ENCODE measurements at regions not wholly inside any gene's neighbourhood (a gene's known extent, or its start where the extent isn't known, plus 50 kb on each side); places are given as distances from the start of the nearest gene placed in this dataset.

DNA sequence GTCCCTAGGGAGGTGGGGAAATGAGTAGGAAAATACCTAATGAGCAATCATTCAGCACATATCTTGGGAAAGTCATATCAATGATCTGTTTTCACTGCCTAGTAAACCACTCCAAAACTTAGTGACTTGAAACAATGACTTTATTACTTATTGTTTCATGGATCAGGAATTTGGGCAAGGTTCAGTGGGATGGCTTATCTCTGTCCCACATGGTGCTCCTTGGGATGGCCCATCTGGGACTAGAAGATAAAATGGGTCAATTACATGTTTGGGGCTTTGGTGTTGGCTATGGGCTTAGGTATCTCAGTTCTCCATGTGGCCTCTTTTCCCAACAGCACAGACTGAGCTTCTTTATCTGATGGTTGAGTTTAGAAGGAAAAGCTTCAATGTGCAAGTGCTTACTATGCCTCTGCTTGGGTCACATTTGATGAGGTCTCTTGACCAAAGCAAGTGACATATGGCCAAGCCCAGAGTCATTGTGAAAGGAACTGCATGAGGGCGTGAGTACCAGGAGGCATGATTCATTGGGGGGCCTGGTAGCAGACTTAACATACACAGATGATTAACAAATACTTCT lies 218.1 kb upstream of the TNP1 start:
- CTCF ChIA-PET: no interaction called here
- no peak for TF ChIP-seq FOXA1 (IDR thresholded peaks at IDR 0.05)
- no peak for TF ChIP-seq SUZ12 (IDR thresholded peaks at IDR 0.05)
- no peak for TF ChIP-seq LEF1 (IDR thresholded peaks at IDR 0.05; ENCODE audit: borderline replicate concordance)
- TF ChIP-seq SP1 (IDR thresholded peaks at IDR 0.05): no peak
- TF ChIP-seq, protein P1, sequence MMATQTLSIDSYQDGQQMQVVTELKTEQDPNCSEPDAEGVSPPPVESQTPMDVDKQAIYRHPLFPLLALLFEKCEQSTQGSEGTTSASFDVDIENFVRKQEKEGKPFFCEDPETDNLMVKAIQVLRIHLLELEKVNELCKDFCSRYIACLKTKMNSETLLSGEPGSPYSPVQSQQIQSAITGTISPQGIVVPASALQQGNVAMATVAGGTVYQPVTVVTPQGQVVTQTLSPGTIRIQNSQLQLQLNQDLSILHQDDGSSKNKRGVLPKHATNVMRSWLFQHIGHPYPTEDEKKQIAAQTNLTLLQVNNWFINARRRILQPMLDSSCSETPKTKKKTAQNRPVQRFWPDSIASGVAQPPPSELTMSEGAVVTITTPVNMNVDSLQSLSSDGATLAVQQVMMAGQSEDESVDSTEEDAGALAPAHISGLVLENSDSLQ (IDR thresholded peaks at IDR 0.05): no peak
- TF ChIP-seq FOXK2 (IDR thresholded peaks at IDR 0.05): no peak
- TF ChIP-seq TARDBP (IDR thresholded peaks at IDR 0.05): no peak
- TF ChIP-seq HDGF (IDR thresholded peaks at IDR 0.05; ENCODE audit: borderline replicate concordance): no peak
- no peak for TF ChIP-seq ELF4 (IDR thresholded peaks at IDR 0.05)
- TF ChIP-seq BHLHE40 (IDR thresholded peaks at IDR 0.05; ENCODE audit: borderline replicate concordance): no peak
- POLR2A ChIA-PET: no interaction called here
- no peak for DNase-seq (ENCODE audit: extremely low spot score)

DNA sequence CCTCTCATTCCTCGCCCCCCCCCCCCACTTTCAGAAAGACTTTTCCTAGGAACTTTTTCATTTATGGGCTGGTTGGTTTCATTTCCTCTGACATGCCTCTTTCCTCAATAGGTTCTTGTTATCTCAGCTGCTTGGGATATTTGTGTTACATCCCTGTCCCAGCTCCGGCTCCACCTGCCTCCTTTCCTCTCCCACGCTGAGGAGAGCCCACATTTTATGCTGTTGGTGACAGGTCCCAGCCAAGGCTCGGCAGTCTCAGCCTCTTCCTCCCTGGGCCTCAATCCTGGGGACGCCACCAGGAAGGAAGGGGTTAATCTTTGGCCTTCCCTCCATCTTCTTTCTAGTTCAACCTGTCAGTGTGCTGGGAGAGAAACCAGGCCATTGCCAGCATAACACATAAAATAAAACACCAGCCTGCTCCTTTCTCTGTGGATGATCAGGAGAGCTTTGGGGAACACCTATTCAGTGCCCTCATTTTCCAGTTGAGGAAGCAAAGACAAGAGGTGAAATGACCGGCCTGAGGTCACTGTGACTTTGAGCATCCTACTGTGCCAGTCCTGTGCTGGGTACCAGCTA lies 216.9 kb upstream of the TNP1 start:
- CTCF ChIA-PET: no interaction called here
- no peak for DNase-seq (ENCODE audit: extremely low spot score)
- POLR2A ChIA-PET: no interaction called here
- no peak for TF ChIP-seq LEF1 (IDR thresholded peaks at IDR 0.05; ENCODE audit: borderline replicate concordance)
- no peak for TF ChIP-seq ELF4 (IDR thresholded peaks at IDR 0.05)
- no peak for TF ChIP-seq HDGF (IDR thresholded peaks at IDR 0.05; ENCODE audit: borderline replicate concordance)
- TF ChIP-seq NFRKB (IDR thresholded peaks at IDR 0.05): no peak
- TF ChIP-seq, protein P1 (IDR thresholded peaks at IDR 0.05): no peak
- no peak for TF ChIP-seq ARNT (IDR thresholded peaks at IDR 0.05)
- no peak for TF ChIP-seq FOXK2 (IDR thresholded peaks at IDR 0.05)
- TF ChIP-seq TARDBP (IDR thresholded peaks at IDR 0.05): no peak
- no peak for TF ChIP-seq SP1 (IDR thresholded peaks at IDR 0.05)
- no peak for TF ChIP-seq FOXA1 (IDR thresholded peaks at IDR 0.05)
- TF ChIP-seq CTBP1 (IDR thresholded peaks at IDR 0.05; ENCODE audit: borderline replicate concordance): no peak
- TF ChIP-seq ZNF384 (IDR thresholded peaks at IDR 0.05): no peak
- TF ChIP-seq FOXM1 (IDR thresholded peaks at IDR 0.05; ENCODE audit: borderline replicate concordance): no peak
- TF ChIP-seq SUZ12 (IDR thresholded peaks at IDR 0.05): no peak
- no peak for TF ChIP-seq L3MBTL2 (conservative IDR thresholded peaks at IDR 0.05)
- no peak for TF ChIP-seq BHLHE40 (IDR thresholded peaks at IDR 0.05; ENCODE audit: borderline replicate concordance)

DNA sequence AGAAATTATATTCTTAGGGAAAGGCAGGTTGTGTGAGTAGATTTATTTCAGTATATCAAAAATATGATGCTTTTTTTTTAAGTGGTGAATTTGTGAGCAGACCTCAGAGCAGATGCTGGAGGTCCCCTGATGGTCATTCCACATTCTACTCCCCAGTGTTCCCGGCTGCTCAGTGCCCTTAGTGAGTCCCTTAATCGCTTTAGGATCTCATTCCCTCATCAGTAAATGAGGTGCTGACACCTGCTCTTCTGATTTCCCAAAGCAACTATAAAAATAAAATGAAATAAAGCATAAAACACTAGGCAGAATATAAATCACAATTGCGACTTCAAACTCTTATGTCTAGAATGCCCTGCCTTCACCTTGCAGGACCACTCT lies 216.2 kb upstream of the TNP1 start:
- no peak for DNase-seq (ENCODE audit: extremely low spot score)
- ChIA-PET POLR2A (no interaction called here), CTCF (no interaction called here)
- TF ChIP-seq ARNT (IDR thresholded peaks at IDR 0.05) (no peak), FOXM1 (IDR thresholded peaks at IDR 0.05; ENCODE audit: borderline replicate concordance) (no peak)

DNA sequence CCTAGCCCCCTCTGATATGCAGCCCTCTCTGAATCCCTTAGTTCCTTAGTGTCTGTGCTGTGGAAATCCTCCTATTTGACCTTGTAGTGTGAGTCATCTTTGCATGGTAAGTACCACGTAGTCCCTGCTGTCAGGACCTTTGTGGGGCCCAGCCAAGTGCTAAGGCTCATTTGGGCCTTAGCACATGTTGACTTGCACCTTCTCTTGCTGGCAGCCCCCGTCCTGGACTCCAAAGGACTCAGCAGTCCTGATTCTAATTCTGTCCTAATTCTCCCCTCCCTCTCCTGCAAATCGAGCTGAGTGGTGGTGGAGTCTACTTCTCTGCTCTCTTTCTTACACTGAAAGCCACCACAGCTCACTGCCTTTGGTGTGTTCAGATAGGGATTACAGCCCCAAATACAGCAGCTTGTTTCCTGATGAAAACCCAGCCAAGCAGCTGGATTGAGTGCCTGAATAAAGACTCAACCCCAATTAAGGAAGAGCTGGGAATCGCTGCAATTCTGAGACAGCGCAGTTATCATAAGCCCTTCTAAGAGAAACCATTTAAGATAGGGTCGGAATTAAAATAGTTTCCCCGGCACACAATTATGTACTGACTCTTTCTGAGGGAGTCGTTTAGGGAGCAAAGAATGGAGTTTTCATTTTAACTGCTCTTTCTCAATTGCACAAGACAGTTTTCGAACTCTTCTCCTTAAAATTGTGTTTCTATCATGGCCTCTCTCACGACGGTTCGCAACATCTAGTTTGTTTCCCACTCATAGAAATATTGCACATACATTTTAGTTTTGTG lies 215.6 kb upstream of the TNP1 start:
- DNase-seq (ENCODE audit: extremely low spot score): no peak
- TF ChIP-seq, protein P1 (IDR thresholded peaks at IDR 0.05): no peak
- TF ChIP-seq L3MBTL2 (conservative IDR thresholded peaks at IDR 0.05): no peak
- TF ChIP-seq FOXK2 (IDR thresholded peaks at IDR 0.05): no peak
- TF ChIP-seq TARDBP (IDR thresholded peaks at IDR 0.05): no peak
- no peak for TF ChIP-seq LEF1 (IDR thresholded peaks at IDR 0.05; ENCODE audit: borderline replicate concordance)
- TF ChIP-seq SP1 (IDR thresholded peaks at IDR 0.05): no peak
- TF ChIP-seq CTBP1 (IDR thresholded peaks at IDR 0.05; ENCODE audit: borderline replicate concordance): no peak
- no peak for TF ChIP-seq FOXA1 (IDR thresholded peaks at IDR 0.05)
- TF ChIP-seq NFRKB (IDR thresholded peaks at IDR 0.05): no peak
- TF ChIP-seq ARNT (IDR thresholded peaks at IDR 0.05): no peak
- no peak for TF ChIP-seq FOXM1 (IDR thresholded peaks at IDR 0.05; ENCODE audit: borderline replicate concordance)
- TF ChIP-seq ZNF384 (IDR thresholded peaks at IDR 0.05): no peak
- TF ChIP-seq ELF4 (IDR thresholded peaks at IDR 0.05): no peak
- no peak for TF ChIP-seq SUZ12 (IDR thresholded peaks at IDR 0.05)
- TF ChIP-seq HDGF (IDR thresholded peaks at IDR 0.05; ENCODE audit: borderline replicate concordance): no peak
- no peak for TF ChIP-seq BHLHE40 (IDR thresholded peaks at IDR 0.05; ENCODE audit: borderline replicate concordance)
- ChIA-PET CTCF (no interaction called here), POLR2A (no interaction called here)

DNA sequence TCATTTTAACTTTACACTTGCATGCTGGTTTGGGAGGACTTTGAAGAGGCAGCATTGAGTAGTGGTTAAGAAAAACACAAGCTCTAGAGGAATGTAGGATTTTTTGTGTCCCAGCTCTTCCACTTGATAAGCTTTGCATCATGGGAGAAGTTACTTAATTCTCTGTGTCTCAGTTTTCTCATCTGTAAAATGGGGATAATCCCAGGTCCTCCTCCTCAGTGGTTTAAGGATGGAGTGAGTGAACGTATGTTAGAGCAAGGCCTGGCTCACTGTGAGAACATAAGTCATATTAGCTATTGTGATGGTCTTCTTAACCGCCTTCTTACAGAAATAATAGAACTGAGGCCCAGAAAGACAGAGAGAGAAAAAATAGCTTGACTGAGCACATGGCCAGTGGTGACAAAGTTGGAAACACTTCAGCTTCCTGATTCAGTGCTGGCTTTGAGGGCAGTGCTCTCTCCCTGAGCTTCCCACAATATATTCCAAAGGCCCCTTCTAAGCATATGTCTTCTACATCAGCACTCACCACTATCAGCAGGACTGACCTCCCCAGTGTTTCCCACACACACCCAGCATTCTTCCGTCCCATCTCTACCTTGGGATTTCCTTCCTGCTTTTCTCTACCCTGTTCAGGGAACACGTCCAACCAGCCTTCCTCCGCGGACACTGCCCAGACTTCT lies 214.9 kb upstream of the TNP1 start:
- no peak for DNase-seq (ENCODE audit: extremely low spot score)
- no peak for TF ChIP-seq FOXA1 (IDR thresholded peaks at IDR 0.05)
- TF ChIP-seq FOXK2 (IDR thresholded peaks at IDR 0.05): no peak
- ChIA-PET POLR2A (no interaction called here), CTCF (interaction anchor here (0.8 to 1.0 kb wide), 2 partner anchors 18 to 286 kb away, joined by 3 to 4 read pairs; no protein-coding TSS in a partner anchor)

DNA sequence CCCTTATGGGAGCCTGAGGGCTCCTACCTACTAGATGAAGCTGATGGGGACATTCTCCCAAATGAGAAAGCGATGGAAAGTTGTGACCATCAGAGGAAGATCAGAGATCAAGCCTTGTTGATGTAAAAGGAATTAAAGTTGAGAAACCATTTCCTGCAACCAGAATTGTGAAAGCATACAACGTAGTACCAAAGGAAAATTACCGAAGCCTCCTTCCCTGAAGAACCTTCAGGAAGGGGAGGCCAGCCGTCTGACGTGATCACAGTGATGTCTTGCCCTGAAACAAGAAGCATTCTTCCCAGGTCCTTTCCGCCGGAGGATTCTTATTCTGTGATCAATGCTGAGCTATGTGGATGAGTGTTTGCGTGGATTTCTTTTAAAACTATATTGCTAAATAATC lies 211.6 kb upstream of the TNP1 start:
- POLR2A ChIA-PET: no interaction called here
- TF ChIP-seq ELF4 (IDR thresholded peaks at IDR 0.05) (no peak), ZNF384 (IDR thresholded peaks at IDR 0.05) (no peak), LEF1 (IDR thresholded peaks at IDR 0.05; ENCODE audit: borderline replicate concordance) (no peak), FOXA1 (IDR thresholded peaks at IDR 0.05) (no peak), CTBP1 (IDR thresholded peaks at IDR 0.05; ENCODE audit: borderline replicate concordance) (no peak), BHLHE40 (IDR thresholded peaks at IDR 0.05; ENCODE audit: borderline replicate concordance) (no peak), NFRKB (IDR thresholded peaks at IDR 0.05) (no peak), ARNT (IDR thresholded peaks at IDR 0.05) (no peak), TARDBP (IDR thresholded peaks at IDR 0.05) (no peak), L3MBTL2 (conservative IDR thresholded peaks at IDR 0.05) (no peak), FOXK2 (IDR thresholded peaks at IDR 0.05) (no peak), SP1 (IDR thresholded peaks at IDR 0.05) (no peak), FOXM1 (IDR thresholded peaks at IDR 0.05; ENCODE audit: borderline replicate concordance) (no peak), HDGF (IDR thresholded peaks at IDR 0.05; ENCODE audit: borderline replicate concordance) (no peak)
- TF ChIP-seq, protein P1 (IDR thresholded peaks at IDR 0.05): no peak
- no peak for DNase-seq (ENCODE audit: extremely low spot score)
- CTCF ChIA-PET: no interaction called here

Data from HEK293T (cell line).